ENCODE measurements at regions not wholly inside any gene's neighbourhood (a gene's known extent, or its start where the extent isn't known, plus 50 kb on each side); places are given as distances from the start of the nearest gene placed in this dataset.

DNA sequence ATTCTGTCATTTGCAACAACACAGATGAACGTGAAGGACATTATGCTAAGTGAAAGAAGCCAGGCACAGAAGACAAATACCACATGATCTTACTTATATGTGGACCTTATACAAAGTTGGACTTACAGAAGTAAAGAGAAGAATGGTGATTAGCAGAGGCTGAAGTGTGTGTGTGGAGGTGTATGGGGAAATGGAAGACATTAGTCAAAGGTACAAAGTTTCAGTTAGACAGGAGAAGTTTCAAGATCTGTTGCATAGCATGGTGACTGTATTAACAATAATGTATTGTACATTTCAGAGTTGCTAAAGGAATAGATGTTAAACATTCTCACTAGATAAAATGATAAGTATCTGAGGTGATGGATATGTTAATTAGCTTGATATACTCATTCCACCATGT, 124.4 kb upstream of the ADRA1D start:
- DNase-seq (ENCODE audit: low read depth) = no peak
- Histone ChIP-seq H3K4me3 (ENCODE audit: low read depth, low read length) (no peak overlapping the region), H3K27me3 (ENCODE audit: control insufficient read depth, insufficient read depth, low read length) (no peaks in the 10 kb centered on the region), H3K36me3 (ENCODE audit: control insufficient read depth, insufficient read depth, low read length) (no peaks in the 10 kb centered on the region)
- TF ChIP-seq CTCF (IDR thresholded peaks at IDR 0.05; ENCODE audit: insufficient read depth, low read length, poor library complexity, severe bottlenecking) = no peak

DNA sequence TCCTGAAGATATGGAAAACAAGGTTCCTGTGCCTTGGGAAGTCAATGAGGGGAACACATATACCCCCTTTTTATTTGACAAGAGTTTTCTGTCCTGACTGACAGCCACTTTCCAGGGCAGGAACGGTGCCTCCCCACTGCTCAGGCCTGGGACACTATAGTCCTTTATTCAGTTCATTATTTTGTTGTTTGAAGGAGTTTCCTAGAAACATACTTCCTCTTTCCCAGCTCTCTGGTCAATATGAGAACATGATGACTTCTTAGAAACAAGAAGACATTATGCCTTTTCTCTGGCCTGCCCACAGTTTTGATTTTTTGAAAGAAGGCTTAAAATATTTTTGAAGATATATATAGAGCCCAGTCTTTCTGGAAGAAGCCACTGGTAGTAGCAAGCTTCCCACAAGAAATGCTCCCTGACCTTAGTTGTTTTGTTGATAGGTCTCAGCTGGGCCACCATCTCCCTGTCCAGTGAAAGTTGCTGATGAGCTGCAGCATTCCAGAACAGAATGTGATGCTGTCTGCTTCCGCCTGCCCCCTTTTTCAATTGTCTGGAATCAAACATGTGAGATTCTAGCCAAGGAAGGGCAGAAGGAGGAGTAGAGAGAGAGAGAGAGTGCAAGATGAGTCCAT, 122.7 kb upstream of the ADRA1D start:
- no peak for TF ChIP-seq CTCF (IDR thresholded peaks at IDR 0.05; ENCODE audit: insufficient read depth, low read length, poor library complexity, severe bottlenecking)
- no peak for DNase-seq (ENCODE audit: low read depth)
- no peaks in the 10 kb centered on the region for H3K27me3 ChIP-seq (ENCODE audit: control insufficient read depth, insufficient read depth, low read length)
- no peak overlapping the region for H3K4me3 ChIP-seq (ENCODE audit: low read depth, low read length)
- no peaks in the 10 kb centered on the region for H3K36me3 ChIP-seq (ENCODE audit: control insufficient read depth, insufficient read depth, low read length)

- no peaks in the 10 kb centered on the region for H3K27me3 ChIP-seq (ENCODE audit: control insufficient read depth, insufficient read depth, low read length)
- H3K4me3 ChIP-seq (ENCODE audit: low read depth, low read length) = no peak overlapping the region
- no peak for DNase-seq (ENCODE audit: low read depth)
- H3K36me3 ChIP-seq (ENCODE audit: control insufficient read depth, insufficient read depth, low read length) = no peaks in the 10 kb centered on the region
- no peak for TF ChIP-seq CTCF (IDR thresholded peaks at IDR 0.05; ENCODE audit: insufficient read depth, low read length, poor library complexity, severe bottlenecking)
Measured at GRCh38 chr20:4370851-4371250, 121.8 kb upstream of the ADRA1D start.

DNA sequence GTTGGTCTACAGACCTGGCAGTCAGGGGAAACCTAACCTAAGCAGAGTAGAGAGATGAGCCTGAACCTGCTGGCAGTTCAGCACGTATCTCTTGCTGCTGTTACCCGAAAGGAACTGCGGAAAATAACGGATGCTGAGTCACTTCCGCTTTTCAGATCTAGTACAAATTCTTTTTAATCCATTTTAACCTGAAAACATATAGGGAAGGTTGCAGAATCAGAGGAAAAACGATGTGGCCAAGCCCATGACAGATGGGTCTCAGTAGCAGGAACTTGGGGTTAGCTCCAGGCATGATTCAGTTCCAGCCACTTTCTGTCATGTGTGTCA, 120.7 kb upstream of the ADRA1D start:
- Histone ChIP-seq H3K27me3 (ENCODE audit: control insufficient read depth, insufficient read depth, low read length) (no peaks in the 10 kb centered on the region), H3K36me3 (ENCODE audit: control insufficient read depth, insufficient read depth, low read length) (no peaks in the 10 kb centered on the region), H3K4me3 (ENCODE audit: low read depth, low read length) (no peak overlapping the region)
- TF ChIP-seq CTCF (IDR thresholded peaks at IDR 0.05; ENCODE audit: insufficient read depth, low read length, poor library complexity, severe bottlenecking) = no peak
- no peak for DNase-seq (ENCODE audit: low read depth)

- H3K27me3 ChIP-seq (ENCODE audit: control insufficient read depth, insufficient read depth, low read length) = no peaks in the 10 kb centered on the region
- no peak for TF ChIP-seq CTCF (IDR thresholded peaks at IDR 0.05; ENCODE audit: insufficient read depth, low read length, poor library complexity, severe bottlenecking)
- no peaks in the 10 kb centered on the region for H3K36me3 ChIP-seq (ENCODE audit: control insufficient read depth, insufficient read depth, low read length)
- DNase-seq (ENCODE audit: low read depth) = no peak
- H3K4me3 ChIP-seq (ENCODE audit: low read depth, low read length) = no peak overlapping the region
Measured at GRCh38 chr20:4369119-4369797, 120.2 kb upstream of the ADRA1D start.

GRCh38 chr20:4366076-4366475, 117.0 kb upstream of the ADRA1D start:
- Histone ChIP-seq H3K4me3 (ENCODE audit: low read depth, low read length) (no peak overlapping the region), H3K36me3 (ENCODE audit: control insufficient read depth, insufficient read depth, low read length) (no peaks in the 10 kb centered on the region), H3K27me3 (ENCODE audit: control insufficient read depth, insufficient read depth, low read length) (no peaks in the 10 kb centered on the region)
- no peak for TF ChIP-seq CTCF (IDR thresholded peaks at IDR 0.05; ENCODE audit: insufficient read depth, low read length, poor library complexity, severe bottlenecking)
- DNase-seq (ENCODE audit: low read depth) = no peak
